C4-2B (cell line): ENCODE measurements at regions not wholly inside any gene's neighbourhood (a gene's known extent, or its start where the extent isn't known, plus 50 kb on each side); places are given as distances from the start of the nearest gene placed in this dataset.

Experiments used
- ZFX ChIP-seq: fragments of 450-650 bp; IDR thresholded peaks from 2 replicates; pipeline ENCODE4 v1.6.1; 2017
- TF ChIP-seq, protein P1 (sequence below): fragments of 450-650 bp; conservative IDR thresholded peaks from 2 replicates; pipeline ENCODE4 v1.5.1; 2017; ENCODE audit warnings: mild to moderate bottlenecking

DNA sequence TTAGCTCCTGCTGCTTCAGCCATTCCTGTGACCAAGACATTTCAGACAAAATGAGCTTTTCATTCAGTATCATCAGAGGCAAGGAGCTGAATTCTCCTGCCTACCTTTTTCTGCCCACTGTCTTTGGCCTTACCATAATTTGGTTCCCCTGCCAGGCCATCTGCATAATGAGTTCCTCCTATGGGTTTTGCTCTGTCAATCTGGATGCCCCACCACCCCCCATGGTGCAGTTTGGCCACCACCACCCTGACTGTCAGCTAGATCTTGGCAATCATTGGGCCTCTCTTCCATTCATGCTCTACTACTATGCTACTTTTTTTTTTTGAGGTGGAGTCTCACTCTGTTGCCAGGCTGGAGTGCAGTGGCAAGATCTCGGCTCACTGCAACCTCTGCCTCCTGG, 169.2 kb upstream of the ZKSCAN2 start:
- TF ChIP-seq, protein P1, sequence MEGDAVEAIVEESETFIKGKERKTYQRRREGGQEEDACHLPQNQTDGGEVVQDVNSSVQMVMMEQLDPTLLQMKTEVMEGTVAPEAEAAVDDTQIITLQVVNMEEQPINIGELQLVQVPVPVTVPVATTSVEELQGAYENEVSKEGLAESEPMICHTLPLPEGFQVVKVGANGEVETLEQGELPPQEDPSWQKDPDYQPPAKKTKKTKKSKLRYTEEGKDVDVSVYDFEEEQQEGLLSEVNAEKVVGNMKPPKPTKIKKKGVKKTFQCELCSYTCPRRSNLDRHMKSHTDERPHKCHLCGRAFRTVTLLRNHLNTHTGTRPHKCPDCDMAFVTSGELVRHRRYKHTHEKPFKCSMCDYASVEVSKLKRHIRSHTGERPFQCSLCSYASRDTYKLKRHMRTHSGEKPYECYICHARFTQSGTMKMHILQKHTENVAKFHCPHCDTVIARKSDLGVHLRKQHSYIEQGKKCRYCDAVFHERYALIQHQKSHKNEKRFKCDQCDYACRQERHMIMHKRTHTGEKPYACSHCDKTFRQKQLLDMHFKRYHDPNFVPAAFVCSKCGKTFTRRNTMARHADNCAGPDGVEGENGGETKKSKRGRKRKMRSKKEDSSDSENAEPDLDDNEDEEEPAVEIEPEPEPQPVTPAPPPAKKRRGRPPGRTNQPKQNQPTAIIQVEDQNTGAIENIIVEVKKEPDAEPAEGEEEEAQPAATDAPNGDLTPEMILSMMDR, result no peak
- no peak for TF ChIP-seq ZFX
